PC-3 (cell line): ENCODE measurements at regions not wholly inside any gene's neighbourhood (a gene's known extent, or its start where the extent isn't known, plus 50 kb on each side); places are given as distances from the start of the nearest gene placed in this dataset.

Experiments used
- ATAC-seq: fragments of 200-7000 bp; cut with Tn5 transposase; 2 replicates; pipeline ENCODE4 v1.9.1; 2020; ENCODE audit warnings: mild to moderate bottlenecking, moderate library complexity
- BruUV-seq: library from RNA; stranded (reverse); fragments of 400-500 nt; replicated peaks from 2 replicates; lab custom pipeline; 2021; lab: Mats Ljungman, UMichigan
- CTCF ChIA-PET: fragments of 300-600 bp; sonication (Branson Sonifier 250); formaldehyde crosslinking; loops from one replicate; lab custom pipeline; 2022; ENCODE audit warnings: antibody characterized with exemption; lab: Charles Lee
- POLR2A ChIA-PET: fragments of 300-600 bp; sonication (Branson Sonifier 250); formaldehyde crosslinking; loops from one replicate; lab custom pipeline; 2022; ENCODE audit warnings: antibody characterized with exemption; ENCODE audit not compliant: unreplicated experiment; lab: Charles Lee
- DNase-seq: peaks from one replicate; pipeline ENCODE4 v3.0.0-alpha.2; 2015
- H2AFZ ChIP-seq: fragments of 300-600 bp; sonication (generic); 2 replicates; pipeline ENCODE4 v1.6.0; 2016; ENCODE audit warnings: antibody characterized with exemption, low read length
- H3F3A ChIP-seq: fragments of 300-600 bp; sonication (generic); one replicate; pipeline ENCODE4 v1.6.0; 2017; ENCODE audit warnings: antibody characterized with exemption, low read length, control low read depth, mild to moderate bottlenecking; ENCODE audit not compliant: unreplicated experiment
- H3K27ac ChIP-seq: fragments of 300-600 bp; sonication (generic); 2 replicates; pipeline ENCODE4 v1.5.1; 2016; ENCODE audit warnings: mild to moderate bottlenecking, low read length
- H3K27me3 ChIP-seq: fragments of 300-600 bp; sonication (generic); 2 replicates; pipeline ENCODE4 v1.6.1; 2016; ENCODE audit warnings: low read length, mixed read lengths
- H3K36me3 ChIP-seq: fragments of 300-600 bp; sonication (generic); 2 replicates; pipeline ENCODE4 v1.6.1; 2016; ENCODE audit warnings: low read depth, mixed run types, low read length, mixed read lengths
- H3K4me1 ChIP-seq: fragments of 300-600 bp; sonication (generic); 2 replicates; pipeline ENCODE4 v1.5.1; 2016; ENCODE audit warnings: low read length; ENCODE audit not compliant: insufficient read depth
- H3K4me2 ChIP-seq: fragments of 300-600 bp; sonication (generic); 2 replicates; pipeline ENCODE4 v1.6.0; 2016; ENCODE audit warnings: low read length
- H3K4me3 ChIP-seq: fragments of 300-600 bp; sonication (generic); 2 replicates; pipeline ENCODE4 v1.5.1; 2016; ENCODE audit warnings: mild to moderate bottlenecking, low read length, mixed read lengths
- H3K79me2 ChIP-seq: fragments of 300-600 bp; sonication (generic); 2 replicates; pipeline ENCODE4 v1.6.1; 2017; ENCODE audit warnings: low read length, mixed read lengths
- H3K9ac ChIP-seq: fragments of 300-600 bp; sonication (generic); 2 replicates; pipeline ENCODE4 v1.6.0; 2016; ENCODE audit warnings: mild to moderate bottlenecking, low read length
- H3K9me2 ChIP-seq: fragments of 300-600 bp; sonication (generic); replicated peaks from 2 replicates; pipeline ENCODE4 v1.6.1; 2016; ENCODE audit warnings: mixed run types, low read length, mixed read lengths
- H3K9me3 ChIP-seq: fragments of 300-600 bp; sonication (generic); 2 replicates; pipeline ENCODE4 v1.6.1; 2016; ENCODE audit warnings: low read length, mixed read lengths
- H4K20me1 ChIP-seq: fragments of 300-600 bp; sonication (generic); 2 replicates; pipeline ENCODE4 v1.6.1; 2016; ENCODE audit warnings: low read length, mixed read lengths
- EZH2 ChIP-seq: fragments of 300-600 bp; sonication (generic); IDR thresholded peaks from one replicate; pipeline ENCODE4 v1.6.1; 2017; ENCODE audit warnings: antibody characterized with exemption, mild to moderate bottlenecking, low read length; ENCODE audit not compliant: unreplicated experiment
- EZH2phosphoT487 ChIP-seq: fragments of 300-600 bp; sonication (generic); IDR thresholded peaks from 2 replicates; pipeline ENCODE4 v1.6.1; 2018; ENCODE audit warnings: mild to moderate bottlenecking, antibody characterized with exemption, low read length, borderline replicate concordance
- intact Hi-C: fragments of 100-400 bp; cut with micrococcal nuclease; formaldehyde crosslinking; loops from 2 replicates; pipeline ENCODE4 v1.9.0; 2023
- TF ChIP-seq, protein P1 (sequence below): fragments of 300-600 bp; sonication (generic); conservative IDR thresholded peaks from 2 replicates; pipeline ENCODE4 v1.5.1; 2017; ENCODE audit warnings: antibody characterized with exemption, low read depth, mild to moderate bottlenecking, low read length

GRCh38 chr11:23991165-23991539 lies 505.7 kb upstream of the LUZP2 start:
- H3K79me2 ChIP-seq, result no peaks in the 10 kb centered on the region
- no peak overlapping the region for H3K27ac ChIP-seq
- DNase-seq, result no peak
- TF ChIP-seq EZH2phosphoT487 (no peak), EZH2 (no peak)
- TF ChIP-seq, protein P1, sequence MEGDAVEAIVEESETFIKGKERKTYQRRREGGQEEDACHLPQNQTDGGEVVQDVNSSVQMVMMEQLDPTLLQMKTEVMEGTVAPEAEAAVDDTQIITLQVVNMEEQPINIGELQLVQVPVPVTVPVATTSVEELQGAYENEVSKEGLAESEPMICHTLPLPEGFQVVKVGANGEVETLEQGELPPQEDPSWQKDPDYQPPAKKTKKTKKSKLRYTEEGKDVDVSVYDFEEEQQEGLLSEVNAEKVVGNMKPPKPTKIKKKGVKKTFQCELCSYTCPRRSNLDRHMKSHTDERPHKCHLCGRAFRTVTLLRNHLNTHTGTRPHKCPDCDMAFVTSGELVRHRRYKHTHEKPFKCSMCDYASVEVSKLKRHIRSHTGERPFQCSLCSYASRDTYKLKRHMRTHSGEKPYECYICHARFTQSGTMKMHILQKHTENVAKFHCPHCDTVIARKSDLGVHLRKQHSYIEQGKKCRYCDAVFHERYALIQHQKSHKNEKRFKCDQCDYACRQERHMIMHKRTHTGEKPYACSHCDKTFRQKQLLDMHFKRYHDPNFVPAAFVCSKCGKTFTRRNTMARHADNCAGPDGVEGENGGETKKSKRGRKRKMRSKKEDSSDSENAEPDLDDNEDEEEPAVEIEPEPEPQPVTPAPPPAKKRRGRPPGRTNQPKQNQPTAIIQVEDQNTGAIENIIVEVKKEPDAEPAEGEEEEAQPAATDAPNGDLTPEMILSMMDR, result no peak
- H3K4me3 ChIP-seq, result no peak overlapping the region
- no peak overlapping the region for H3K4me2 ChIP-seq
- no peak for ATAC-seq
- H3K4me1 ChIP-seq, result peaks cover 22% of the 10 kb centered on the region
- CTCF ChIA-PET, result no interaction called here
- intact Hi-C loops, result no loop called here
- no peak overlapping the region for H2AFZ ChIP-seq
- no peaks in the 10 kb centered on the region for H3K36me3 ChIP-seq
- H3K9ac ChIP-seq, result no peak overlapping the region
- no peaks in the 10 kb centered on the region for H4K20me1 ChIP-seq
- no peaks in the 10 kb centered on the region for H3F3A ChIP-seq
- POLR2A ChIA-PET, result no interaction called here
- BruUV-seq, result no TSS peak
- no peaks in the 10 kb centered on the region for H3K27me3 ChIP-seq
- H3K9me3 ChIP-seq, result no peaks in the 10 kb centered on the region
- no peaks in the 10 kb centered on the region for H3K9me2 ChIP-seq

- POLR2A ChIA-PET, result no interaction called here
- CTCF ChIA-PET, result no interaction called here
- peaks cover 13% of the 10 kb centered on the region for H3K4me1 ChIP-seq
Measured at GRCh38 chr11:23995891-23996290, 501.0 kb upstream of the LUZP2 start.

GRCh38 chr11:23997356-23997755 lies 499.5 kb upstream of the LUZP2 start:
- Histone ChIP-seq H3K9me2 (no peaks in the 10 kb centered on the region), H3K36me3 (no peaks in the 10 kb centered on the region), H3K4me1 (peaks cover 13% of the 10 kb centered on the region), H3K79me2 (no peaks in the 10 kb centered on the region), H2AFZ (no peak overlapping the region), H3K27ac (no peak overlapping the region), H3K9ac (no peak overlapping the region), H4K20me1 (no peaks in the 10 kb centered on the region), H3K9me3 (no peaks in the 10 kb centered on the region), H3F3A (no peaks in the 10 kb centered on the region), H3K4me2 (no peak overlapping the region), H3K27me3 (no peaks in the 10 kb centered on the region), H3K4me3 (no peak overlapping the region)
- ChIA-PET CTCF (no interaction called here), POLR2A (no interaction called here)
- TF ChIP-seq, protein P1, result no peak
- TF ChIP-seq EZH2, result no peak
- TF ChIP-seq EZH2phosphoT487, result no peak
- ATAC-seq (no peak), DNase-seq (no peak)
- intact Hi-C loops, result no loop called here
- BruUV-seq, result no TSS peak

More at GRCh38 chr11:23995891-23996290, 501.0 kb upstream of the LUZP2 start:
- H3K4me2 ChIP-seq, result 0 out of 2 replicates have a peak overlapping the region, but pooled peaks have one; percentile 29
- H3K27ac ChIP-seq, result no peak overlapping the region
- H3K79me2 ChIP-seq, result no peaks in the 10 kb centered on the region
- no peak for TF ChIP-seq EZH2
- TF ChIP-seq EZH2phosphoT487, result no peak
- TF ChIP-seq, protein P1, result no peak
- no peak overlapping the region for H3K4me3 ChIP-seq
- no peaks in the 10 kb centered on the region for H3F3A ChIP-seq
- H3K9me2 ChIP-seq, result no peaks in the 10 kb centered on the region
- H3K36me3 ChIP-seq, result no peaks in the 10 kb centered on the region
- DNase-seq (peak; percentile 44), ATAC-seq (peak; percentile 83)
- intact Hi-C loops, result no loop called here
- no TSS peak for BruUV-seq
- H3K27me3 ChIP-seq, result no peaks in the 10 kb centered on the region
- no peaks in the 10 kb centered on the region for H3K9me3 ChIP-seq
- no peaks in the 10 kb centered on the region for H4K20me1 ChIP-seq
- no peak overlapping the region for H3K9ac ChIP-seq
- no peak overlapping the region for H2AFZ ChIP-seq
